DMS114 treated with DMSO at 0.1 percent for 48 hours (cell line): ENCODE measurements at regions not wholly inside any gene's neighbourhood (a gene's known extent, or its start where the extent isn't known, plus 50 kb on each side); places are given as distances from the start of the nearest gene placed in this dataset.

Experiments used
- DNase-seq: peaks from one replicate; lab custom pipeline; 2025; ENCODE audit not compliant: unreplicated experiment; lab: John Stamatoyannopoulos, UW

GRCh38 chr2:831622-832021 is 119.0 kb upstream of the SNTG2 start:
- DNase-seq, result no peak

DNA sequence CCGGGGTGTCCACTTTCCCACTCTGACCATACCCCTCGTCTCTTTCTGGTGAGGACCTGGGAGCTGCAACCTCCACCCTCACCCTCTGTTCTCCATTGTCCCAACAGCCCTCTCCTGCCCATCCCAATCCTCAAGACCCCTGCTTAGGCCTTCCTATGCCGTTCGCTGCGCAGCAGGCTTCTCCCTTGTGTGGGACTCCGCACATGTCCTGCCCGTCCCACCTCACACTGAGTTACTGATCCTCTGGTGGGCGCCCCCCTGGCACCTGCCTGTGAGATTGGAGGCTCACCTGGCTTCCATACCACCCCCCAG is 119.5 kb upstream of the SNTG2 start:
- no peak for DNase-seq

DNA sequence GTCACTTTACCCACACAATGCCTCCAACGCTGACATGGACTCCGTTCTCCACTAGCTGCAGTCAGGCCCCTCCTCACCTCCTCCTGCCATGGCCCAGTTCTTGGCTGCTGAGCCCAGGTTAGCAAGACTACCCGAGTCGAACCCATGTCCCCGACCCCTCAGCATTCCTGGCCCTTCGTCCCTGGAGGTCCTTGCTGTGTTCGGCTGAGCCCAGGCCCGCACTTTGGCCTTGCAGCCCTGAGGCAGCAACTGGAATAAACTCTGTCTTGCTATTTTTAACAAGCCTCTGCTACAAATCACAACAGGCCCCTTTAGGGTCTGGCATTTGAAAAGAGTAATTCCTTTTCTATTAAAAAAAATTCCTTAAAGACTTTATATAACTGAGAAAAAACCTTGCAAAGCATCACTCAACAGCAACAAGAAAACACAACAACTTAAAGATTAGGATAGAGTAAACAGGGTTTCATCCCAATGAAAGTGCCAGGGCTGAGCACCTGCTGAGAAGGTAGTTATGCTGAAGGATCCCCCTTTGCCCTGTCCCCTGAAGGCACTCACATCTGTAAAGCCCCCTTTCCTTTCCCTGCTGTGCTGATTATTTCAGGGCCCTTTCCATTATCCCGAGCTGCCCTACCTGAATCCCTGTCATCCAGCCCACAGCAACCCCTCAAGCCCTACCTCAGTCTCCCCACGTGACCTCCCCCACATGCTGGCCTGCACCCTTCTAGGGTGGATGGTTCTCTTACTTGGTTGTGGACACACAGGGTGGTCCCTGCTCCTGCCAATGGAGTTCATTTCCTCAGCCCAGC is 120.0 kb upstream of the SNTG2 start:
- no peak for DNase-seq

- no peak for DNase-seq
Measured at GRCh38 chr2:829047-829446, 121.6 kb upstream of the SNTG2 start.

DNA sequence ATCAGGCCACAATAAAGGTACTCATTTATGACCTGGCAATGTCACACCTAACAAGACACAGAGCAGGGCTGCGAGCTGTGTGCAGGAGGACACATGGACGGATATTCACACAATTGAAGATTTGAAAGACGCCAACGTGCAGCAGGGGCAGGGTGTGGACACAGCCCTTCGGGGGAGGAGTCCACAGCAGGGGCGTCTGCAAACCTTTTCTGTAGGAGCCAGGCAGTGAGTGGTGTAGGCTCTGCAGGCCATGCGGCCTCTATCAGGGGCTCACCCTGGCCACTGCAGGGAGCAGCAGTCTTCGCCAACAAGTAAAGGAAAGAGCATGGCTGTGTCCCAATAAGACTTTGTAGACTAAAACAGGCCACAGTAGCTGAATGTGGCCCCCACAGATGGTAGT is 125.7 kb upstream of the SNTG2 start:
- DNase-seq, result no peak

DNA sequence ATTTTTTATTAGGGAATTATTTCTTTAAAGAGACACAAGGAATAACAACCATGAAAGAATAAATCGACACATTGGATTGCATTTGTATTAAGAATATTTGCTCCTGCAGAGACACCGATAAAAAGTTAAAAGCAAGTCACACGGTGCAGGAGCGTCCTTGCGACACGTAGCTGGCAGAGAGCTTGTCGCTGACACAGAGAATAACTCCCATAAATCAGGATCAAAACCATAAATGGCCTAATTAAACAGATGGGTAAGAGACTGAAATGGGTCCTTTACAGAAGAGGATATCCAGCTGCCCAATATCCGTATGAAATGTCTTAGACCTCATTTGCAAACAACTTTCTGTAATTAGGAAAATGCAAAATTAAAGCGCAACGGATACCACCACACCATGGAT is 126.1 kb upstream of the SNTG2 start:
- no peak for DNase-seq

- no peak for DNase-seq
Measured at GRCh38 chr2:821546-821945, 129.1 kb upstream of the SNTG2 start.

GRCh38 chr2:819601-820000 is 131.0 kb upstream of the SNTG2 start:
- no peak for DNase-seq

DNA sequence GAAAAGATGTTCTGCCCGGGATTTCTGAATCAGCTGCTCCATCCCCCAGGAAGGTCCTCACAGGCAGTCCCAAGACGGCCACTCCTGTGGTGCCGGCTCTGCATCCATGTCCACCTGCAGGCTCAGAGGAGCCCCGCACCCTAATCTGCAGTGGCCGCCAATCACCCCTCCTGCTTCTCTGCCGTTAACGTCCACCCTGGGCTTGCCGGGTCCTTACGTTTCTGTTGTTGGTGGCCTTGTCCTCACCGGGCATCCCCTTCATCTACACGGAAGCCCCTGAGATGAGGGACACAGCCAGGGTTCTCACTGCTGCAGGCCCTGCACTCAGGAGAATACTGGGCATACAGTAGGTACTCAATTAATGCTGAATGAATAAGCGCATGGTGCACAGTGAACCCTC is 131.5 kb upstream of the SNTG2 start:
- no peak for DNase-seq

DNA sequence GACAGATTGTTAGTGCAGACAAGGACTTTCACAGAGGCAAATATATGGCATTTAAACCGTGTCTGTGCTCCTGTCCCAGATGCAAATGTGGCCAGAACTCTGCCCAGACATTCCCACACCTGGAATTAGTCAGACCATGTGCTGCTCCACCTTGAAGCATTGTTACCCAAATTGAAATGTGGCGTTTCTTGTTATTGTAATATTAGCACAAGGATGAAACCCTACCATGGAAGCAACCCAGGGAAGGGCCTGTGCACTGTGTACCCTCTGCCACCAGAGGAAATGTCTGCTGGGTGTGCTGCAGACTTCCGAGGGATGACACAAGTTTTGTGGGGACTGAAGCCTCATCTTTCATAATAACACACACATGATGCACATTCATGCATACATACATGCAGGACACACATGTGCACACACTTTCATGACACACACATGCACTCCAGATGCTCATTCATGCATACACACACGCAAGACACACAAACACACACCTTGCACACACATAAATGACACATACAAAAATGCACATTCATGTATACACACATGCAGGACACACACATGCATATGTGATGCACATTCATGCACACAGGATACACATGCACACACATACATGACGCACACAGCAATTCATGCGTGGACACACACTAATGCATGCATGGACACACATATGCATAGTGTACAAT is 133.2 kb upstream of the SNTG2 start:
- DNase-seq, result no peak

- no peak for DNase-seq
Measured at GRCh38 chr2:816278-816677, 134.4 kb upstream of the SNTG2 start.

DNA sequence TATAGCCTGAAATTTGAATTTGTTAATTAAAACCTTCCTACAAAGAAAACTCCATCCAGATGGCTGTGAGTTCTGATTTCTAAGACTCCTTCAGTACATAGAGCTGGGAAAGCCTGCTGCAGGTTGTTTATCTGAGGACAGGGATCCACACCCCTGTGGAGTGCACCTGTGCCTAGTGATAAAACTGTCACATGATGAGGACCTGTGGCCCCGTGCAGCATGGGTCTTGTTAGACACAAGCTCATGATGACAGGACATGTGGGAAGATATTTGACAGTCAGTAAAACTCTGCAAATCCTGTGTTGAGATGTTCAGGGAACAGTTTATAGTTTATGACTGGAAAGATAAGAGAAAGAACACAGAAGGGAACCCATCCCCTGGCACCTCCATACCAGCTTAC is 133.2 kb upstream of the TMEM18 start:
- no peak for DNase-seq

DNA sequence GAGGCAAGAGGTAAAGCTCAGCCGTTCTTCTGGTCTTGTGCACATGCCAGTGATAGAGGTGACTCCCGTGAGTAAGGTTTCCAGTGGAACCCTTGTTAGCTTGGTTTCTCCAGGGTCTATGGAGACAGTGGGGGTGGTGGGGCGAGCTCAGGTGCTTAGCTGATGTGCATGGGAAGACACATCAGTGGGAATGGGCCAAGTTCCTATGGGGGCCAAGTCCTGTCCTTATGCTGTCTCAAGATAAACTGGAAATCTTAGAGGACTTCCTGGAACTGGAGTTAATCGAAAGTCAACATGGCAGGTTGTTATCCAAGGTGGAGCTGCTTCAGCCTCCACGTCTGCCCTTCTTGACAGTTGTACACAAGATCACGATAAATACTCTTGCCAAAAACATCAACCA is 130.1 kb upstream of the TMEM18 start:
- no peak for DNase-seq

DNA sequence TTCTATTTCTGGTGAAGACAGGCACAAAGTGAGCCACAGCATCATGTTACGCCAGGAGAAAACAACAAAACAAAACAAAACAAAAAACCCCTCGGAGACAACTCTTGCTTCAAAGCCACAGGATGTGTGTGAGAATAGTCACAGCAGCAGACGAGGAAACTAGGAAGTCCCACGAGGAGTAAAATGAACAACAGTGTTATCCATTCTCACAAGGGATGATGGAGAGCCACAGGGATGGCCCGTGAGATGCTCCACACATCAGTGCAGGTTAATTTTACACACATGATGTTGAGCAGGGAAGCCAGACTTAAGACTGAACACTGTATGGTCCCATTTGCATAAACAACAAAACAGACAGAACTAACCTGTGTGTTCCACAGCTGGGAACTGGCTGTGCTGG is 128.5 kb upstream of the TMEM18 start:
- no peak for DNase-seq

DNA sequence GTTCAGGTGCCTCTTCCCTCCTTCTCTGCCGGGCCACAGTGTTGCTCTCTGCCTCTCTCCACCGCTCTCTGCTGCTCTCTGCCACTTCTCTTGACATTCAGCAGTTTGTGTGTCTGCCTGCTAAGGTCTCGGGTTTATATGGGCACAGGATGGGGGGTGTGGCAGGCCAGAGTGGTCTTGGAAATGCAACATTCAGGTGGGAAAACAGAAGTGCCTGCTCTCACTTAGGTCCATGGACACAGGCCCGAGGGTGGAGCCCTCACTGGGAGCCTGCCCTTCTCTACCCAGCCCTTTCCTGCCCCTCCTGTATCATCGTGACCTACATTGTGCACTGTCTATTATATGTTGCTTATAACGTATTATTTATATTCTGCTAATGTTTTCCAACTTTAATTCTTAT is 120.8 kb upstream of the TMEM18 start:
- no peak for DNase-seq

GRCh38 chr2:797556-797955 is 120.3 kb upstream of the TMEM18 start:
- no peak for DNase-seq

DNA sequence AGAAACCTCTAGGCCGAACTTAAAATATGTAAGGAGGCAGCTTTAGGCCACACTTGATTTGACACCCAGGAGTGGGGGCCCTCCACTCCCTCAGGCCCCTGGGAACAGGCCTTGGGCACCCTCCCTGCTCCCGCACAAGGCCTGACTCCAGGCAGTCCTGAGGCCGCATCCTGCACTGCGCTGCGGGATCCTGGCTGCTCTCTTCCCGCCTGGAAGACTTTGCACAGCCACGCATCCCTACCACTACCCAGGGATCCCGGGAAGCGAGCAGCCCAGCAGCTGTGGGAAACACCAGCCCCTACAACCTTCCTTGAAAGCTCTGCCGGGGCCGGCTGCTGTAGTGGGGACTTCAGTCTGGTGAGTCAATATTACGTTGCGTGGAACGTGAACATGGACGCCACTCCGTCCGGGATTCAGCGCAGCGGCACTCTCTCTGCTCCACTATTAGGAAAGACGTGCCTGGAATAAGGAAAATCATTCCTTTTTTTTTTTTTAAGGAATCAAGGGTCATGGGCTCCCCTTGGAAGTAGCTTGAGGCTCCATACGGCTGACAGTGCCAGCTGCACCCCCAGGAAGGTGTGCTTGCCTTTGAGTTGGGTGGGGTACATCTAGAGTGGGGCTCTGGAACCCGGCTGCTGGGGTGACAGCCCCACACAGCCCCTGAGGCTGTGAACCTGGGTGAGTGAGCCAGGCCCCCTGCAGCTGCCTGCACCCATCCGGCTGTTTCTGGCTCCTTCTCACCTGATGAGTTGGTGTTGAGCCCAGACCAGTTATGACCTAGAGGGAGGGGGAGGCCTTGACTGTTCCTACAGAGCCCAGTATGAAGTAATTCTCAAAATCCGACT is 119.2 kb upstream of the TMEM18 start:
- no peak for DNase-seq

- DNase-seq, result no peak
Measured at GRCh38 chr2:795531-796041, 118.4 kb upstream of the TMEM18 start.

DNA sequence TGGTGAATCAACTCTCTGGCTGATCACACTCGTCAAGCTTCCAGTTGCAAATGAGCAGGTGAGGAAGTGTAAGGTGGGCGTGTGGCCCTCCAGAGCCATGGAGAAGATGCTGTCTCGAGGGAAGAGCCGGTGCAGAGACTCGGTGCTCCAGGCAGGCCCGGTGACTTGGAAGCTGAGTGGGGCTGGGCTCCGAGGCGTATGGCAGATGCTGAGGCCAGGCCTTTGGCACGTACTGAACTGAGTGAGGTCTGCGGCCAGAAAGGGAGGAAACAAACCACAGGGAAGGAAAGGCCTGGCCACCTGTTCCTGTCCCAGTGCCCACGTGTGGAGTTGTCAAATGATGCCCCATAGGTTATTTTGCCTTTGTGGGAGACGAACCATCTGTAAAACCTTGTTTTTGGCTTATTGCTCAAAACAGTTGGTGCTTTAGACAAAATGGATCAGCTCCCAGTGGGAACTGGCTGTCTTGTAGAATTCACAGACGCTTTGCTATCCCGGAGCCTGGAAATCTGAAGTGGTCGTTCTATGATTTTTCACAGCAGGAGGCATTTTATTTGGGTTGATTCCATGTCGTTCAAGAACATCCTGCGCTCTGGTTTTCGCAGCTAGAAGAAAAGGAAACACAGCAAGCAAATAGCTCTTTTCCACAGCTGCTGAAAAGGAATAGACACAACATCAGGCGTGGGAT is 117.5 kb upstream of the TMEM18 start:
- no peak for DNase-seq

- DNase-seq, result no peak
Measured at GRCh38 chr2:793236-793635, 116.0 kb upstream of the TMEM18 start.

DNA sequence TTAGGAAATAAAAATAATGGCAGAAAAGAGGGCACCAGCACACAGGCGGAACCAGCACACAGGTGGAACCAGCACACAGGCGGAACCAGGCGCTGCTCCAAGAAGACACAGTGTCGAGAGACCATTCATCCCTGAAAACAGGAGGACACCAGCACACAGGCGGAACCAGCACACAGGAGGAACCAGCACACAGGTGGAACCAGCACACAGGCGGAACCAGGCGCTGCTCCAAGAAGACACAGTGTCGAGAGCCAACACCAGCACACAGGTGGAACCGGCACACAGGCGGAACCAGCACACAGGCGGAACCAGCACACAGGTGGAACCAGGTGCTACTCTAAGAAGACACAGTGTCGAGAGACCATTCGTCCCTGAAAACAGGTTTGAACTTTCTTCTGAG is 115.5 kb upstream of the TMEM18 start:
- DNase-seq, result no peak
